OCI-LY1 (cell line): ENCODE measurements at regions not wholly inside any gene's neighbourhood (a gene's known extent, or its start where the extent isn't known, plus 50 kb on each side); places are given as distances from the start of the nearest gene placed in this dataset.

Experiments used
- CTCF ChIP-seq: fragments of 200-600 bp; sonication (generic), shearing (Covaris generic); IDR thresholded peaks from 2 replicates; pipeline ENCODE4 v1.5.1; 2017; ENCODE audit warnings: mild to moderate bottlenecking, antibody characterized with exemption, low read length, moderate library complexity, mixed read lengths
- EZH2 ChIP-seq: fragments of 200-600 bp; sonication (generic), shearing (Covaris generic); IDR thresholded peaks from 2 replicates; pipeline ENCODE4 v1.8.0; 2017; ENCODE audit warnings: borderline replicate concordance, mixed run types, mild to moderate bottlenecking, antibody characterized with exemption, low read length, moderate library complexity, mixed read lengths

- TF ChIP-seq CTCF = no peak
- no peak for TF ChIP-seq EZH2
These were observed 65.3 kb upstream of the DHRSX start for GRCh38 chrX:2566055-2566454.
